GM23338 (cell line): ENCODE measurements at regions not wholly inside any gene's neighbourhood (a gene's known extent, or its start where the extent isn't known, plus 50 kb on each side); places are given as distances from the start of the nearest gene placed in this dataset.
A peak's percentile ranks its signal among the peaks of the same experiment; 100 is the strongest.

Experiments
- ATAC-seq: fragments of 200-7000 bp; cut with Tn5 transposase; 3 replicates; pipeline ENCODE4 v1.9.1; 2020
- DNase-seq: peaks from one replicate; pipeline ENCODE4 v3.0.0-alpha.2; 2015; ENCODE audit warnings: low spot score
- H2AFZ ChIP-seq: fragments of 200-600 bp; sonication (generic); 2 replicates; pipeline ENCODE4 v1.8.0; 2016; ENCODE audit warnings: antibody characterized with exemption, mild to moderate bottlenecking, moderate library complexity
- H3F3A ChIP-seq: fragments of 200-600 bp; sonication (generic); replicated peaks from 2 replicates; pipeline ENCODE4 v1.8.0; 2017; ENCODE audit warnings: antibody characterized with exemption, mixed run types, low read depth
- H3K27ac ChIP-seq: fragments of 200-600 bp; sonication (generic); 2 replicates; pipeline ENCODE4 v1.6.1; 2016; ENCODE audit warnings: low read depth
- H3K27me3 ChIP-seq: fragments of 200-600 bp; sonication (generic); 2 replicates; pipeline ENCODE4 v1.8.0; 2016; ENCODE audit warnings: mild to moderate bottlenecking, mixed run types, moderate library complexity; ENCODE audit not compliant: insufficient read depth
- H3K36me3 ChIP-seq: fragments of 200-600 bp; sonication (generic); 2 replicates; pipeline ENCODE4 v1.8.0; 2016; ENCODE audit warnings: mild to moderate bottlenecking; ENCODE audit not compliant: insufficient read depth
- H3K4me1 ChIP-seq: fragments of 200-600 bp; sonication (generic); 2 replicates; pipeline ENCODE4 v1.8.0; 2016; ENCODE audit warnings: mild to moderate bottlenecking, moderate library complexity; ENCODE audit not compliant: insufficient read depth
- H3K4me2 ChIP-seq: fragments of 200-600 bp; sonication (generic); 2 replicates; pipeline ENCODE4 v1.7.1; 2017; ENCODE audit warnings: mixed run types
- H3K4me3 ChIP-seq: fragments of 200-600 bp; sonication (generic); 2 replicates; pipeline ENCODE4 v1.6.1; 2016; ENCODE audit warnings: mixed run types
- H3K79me2 ChIP-seq: fragments of 200-600 bp; sonication (generic); replicated peaks from 2 replicates; pipeline ENCODE4 v1.8.0; 2017; ENCODE audit warnings: mild to moderate bottlenecking; ENCODE audit not compliant: insufficient read depth
- H3K9me2 ChIP-seq: fragments of 200-600 bp; sonication (generic); 2 replicates; pipeline ENCODE4 v1.8.0; 2017; ENCODE audit not compliant: insufficient read depth
- H4K20me1 ChIP-seq: fragments of 200-600 bp; sonication (generic); replicated peaks from 2 replicates; pipeline ENCODE4 v1.8.0; 2017; ENCODE audit warnings: mild to moderate bottlenecking; ENCODE audit not compliant: insufficient read depth
- H3K27ac Mint-ChIP-seq: 2 replicates; pipeline ENCODE4 v1.8.0; 2020; ENCODE audit warnings: inconsistent platforms, mild to moderate bottlenecking, moderate library complexity, mixed read lengths
- H3K27me3 Mint-ChIP-seq: 3 replicates; pipeline ENCODE4 v1.8.0; 2022; ENCODE audit warnings: low read depth, mild to moderate bottlenecking, moderate library complexity, mixed read lengths, inconsistent platforms; ENCODE audit not compliant: insufficient read depth, poor library complexity
- H3K36me3 Mint-ChIP-seq: 3 replicates; pipeline ENCODE4 v1.8.0; 2021; ENCODE audit warnings: low read depth, mild to moderate bottlenecking, inconsistent platforms, moderate library complexity, mixed read lengths
- H3K4me1 Mint-ChIP-seq: 3 replicates; pipeline ENCODE4 v1.8.0; 2020; ENCODE audit warnings: mild to moderate bottlenecking, inconsistent platforms, mixed read lengths
- H3K4me3 Mint-ChIP-seq: 3 replicates; pipeline ENCODE4 v1.8.0; 2021; ENCODE audit warnings: moderate library complexity, mild to moderate bottlenecking, inconsistent platforms, mixed read lengths
- H3K9me3 Mint-ChIP-seq: 3 replicates; pipeline ENCODE4 v1.8.0; 2020; ENCODE audit warnings: moderate library complexity, mild to moderate bottlenecking, inconsistent platforms, mixed read lengths
- EZH2 ChIP-seq: fragments of 200-600 bp; sonication (generic); IDR thresholded peaks from one replicate; pipeline ENCODE4 v1.8.0; 2017; ENCODE audit warnings: antibody characterized with exemption, mild to moderate bottlenecking, low read depth; ENCODE audit not compliant: unreplicated experiment
- JUNB ChIP-seq: IDR thresholded peaks from one replicate; pipeline ENCODE4 v1.6.1; 2016; ENCODE audit warnings: antibody characterized with exemption; ENCODE audit not compliant: unreplicated experiment
- NANOG ChIP-seq: IDR thresholded peaks from 2 replicates; pipeline ENCODE4 v1.6.1; 2016; ENCODE audit warnings: antibody characterized with exemption, borderline replicate concordance
- POLR2AphosphoS5 ChIP-seq: IDR thresholded peaks from 2 replicates; pipeline ENCODE4 v1.6.1; 2016; ENCODE audit warnings: antibody characterized with exemption, low read depth
- STAT1 ChIP-seq: IDR thresholded peaks from one replicate; pipeline ENCODE4 v1.6.1; 2016; ENCODE audit warnings: antibody characterized with exemption; ENCODE audit not compliant: unreplicated experiment
- ZNF114 ChIP-seq: fragments of 250-450 bp; sonication (Bioruptor Pico); IDR thresholded peaks from 2 replicates; pipeline ENCODE4 v1.5.0; 2020; ENCODE audit warnings: mild to moderate bottlenecking, moderate library complexity
- ZNF331 ChIP-seq: fragments of 250-450 bp; sonication (Bioruptor Pico); IDR thresholded peaks from 2 replicates; pipeline ENCODE4 v1.5.0; 2020; ENCODE audit warnings: low read depth, mild to moderate bottlenecking, moderate library complexity
- ZNF462 ChIP-seq: fragments of 250-450 bp; sonication (Bioruptor Pico); IDR thresholded peaks from 2 replicates; pipeline ENCODE4 v1.5.0; 2020; ENCODE audit warnings: mild to moderate bottlenecking, moderate library complexity

- Histone ChIP-seq H3K36me3 (no peaks in the 10 kb centered on the region), H3K27me3 (no peaks in the 10 kb centered on the region), H2AFZ (no peak overlapping the region), H3F3A (no peaks in the 10 kb centered on the region), H3K4me3 (no peak overlapping the region), H3K4me1 (no peaks in the 10 kb centered on the region), H4K20me1 (no peaks in the 10 kb centered on the region), H3K9me2 (no peaks in the 10 kb centered on the region), H3K79me2 (no peaks in the 10 kb centered on the region), H3K4me2 (no peak overlapping the region), H3K27ac (no peak overlapping the region)
- no peaks in the 10 kb centered on the region for H3K9me3 Mint-ChIP-seq
- ATAC-seq (no peak), DNase-seq (no peak)
- no peak overlapping the region for H3K4me3 Mint-ChIP-seq
- TF ChIP-seq ZNF462 (no peak), JUNB (no peak), EZH2 (no peak), ZNF114 (CRISPR knock-in tag) (no peak)
- no peaks in the 10 kb centered on the region for H3K27me3 Mint-ChIP-seq
- no peaks in the 10 kb centered on the region for H3K36me3 Mint-ChIP-seq
- no peak overlapping the region for H3K27ac Mint-ChIP-seq
- peaks cover 3% of the 10 kb centered on the region; the same call in 1 of the 3 replicates for H3K4me1 Mint-ChIP-seq
These were observed 392.9 kb downstream of the RASEF start for GRCh38 chr9:82670000-82670399.

GRCh38 chr9:82670726-82671125 lies 392.2 kb downstream of the RASEF start:
- ATAC-seq (no peak), DNase-seq (no peak)
- Histone ChIP-seq H3K27me3 (no peaks in the 10 kb centered on the region), H3K36me3 (no peaks in the 10 kb centered on the region), H3K4me1 (no peaks in the 10 kb centered on the region), H3F3A (no peaks in the 10 kb centered on the region), H3K4me2 (no peak overlapping the region), H3K27ac (no peak overlapping the region), H3K9me2 (no peaks in the 10 kb centered on the region), H3K4me3 (no peak overlapping the region), H2AFZ (0 out of 2 replicates have a peak overlapping the region, but pooled peaks have one; percentile 21), H3K79me2 (no peaks in the 10 kb centered on the region), H4K20me1 (no peaks in the 10 kb centered on the region)
- H3K27ac Mint-ChIP-seq: no peak overlapping the region
- no peak overlapping the region for H3K4me3 Mint-ChIP-seq
- no peaks in the 10 kb centered on the region for H3K9me3 Mint-ChIP-seq
- no peaks in the 10 kb centered on the region for H3K27me3 Mint-ChIP-seq
- TF ChIP-seq ZNF331 (CRISPR knock-in tag) (no peak), EZH2 (no peak), POLR2AphosphoS5 (no peak), NANOG (no peak), ZNF462 (no peak), STAT1 (no peak), JUNB (no peak)
- peaks cover 3% of the 10 kb centered on the region; the same call in 1 of the 3 replicates for H3K4me1 Mint-ChIP-seq
- no peaks in the 10 kb centered on the region for H3K36me3 Mint-ChIP-seq
